Stimulated activated CD8-positive, alpha-beta memory T cell treated with anti-CD3 and anti-CD28 coated beads, Interleukin-7, amount 100 ng/mL, for 4 hours (primary cell): ENCODE measurements at regions not wholly inside any gene's neighbourhood (a gene's known extent, or its start where the extent isn't known, plus 50 kb on each side); places are given as distances from the start of the nearest gene placed in this dataset.

Experiments used
- DNase-seq, 2 donors: peaks; one replicate each; pipeline ENCODE4 v3.0.0-alpha.2; 2020; ENCODE audit warnings: low read depth in 2 of 2

DNA sequence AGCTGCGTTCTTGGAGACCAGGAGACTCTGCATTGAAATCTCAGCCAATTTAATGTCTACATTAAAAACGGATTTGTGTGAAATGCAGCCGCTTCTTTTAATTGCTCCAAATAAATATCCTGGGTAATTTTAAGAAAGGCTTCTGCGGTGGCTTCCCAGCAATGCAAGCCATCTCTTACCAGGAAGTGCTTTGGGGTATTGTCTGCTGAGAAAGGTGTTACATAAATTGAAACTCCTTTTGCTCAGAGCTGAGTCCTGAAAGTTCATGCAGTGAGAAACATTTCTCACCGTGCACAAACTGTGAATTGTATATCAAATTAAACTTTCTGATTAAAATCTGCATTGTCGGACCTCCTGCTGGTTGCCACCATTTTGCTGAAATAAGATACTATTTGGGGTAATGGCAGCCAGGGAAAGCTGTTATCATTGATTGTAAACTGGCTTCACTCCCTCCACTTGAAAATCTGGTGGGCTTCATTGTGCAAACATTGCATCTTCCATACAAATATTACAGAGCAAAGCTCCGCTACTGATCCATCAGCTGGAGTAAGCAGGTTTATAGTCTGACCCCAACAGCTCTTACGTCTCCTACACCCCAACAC is 59.5 kb downstream of the ZIC5 start:
- DNase-seq = no peak

DNA sequence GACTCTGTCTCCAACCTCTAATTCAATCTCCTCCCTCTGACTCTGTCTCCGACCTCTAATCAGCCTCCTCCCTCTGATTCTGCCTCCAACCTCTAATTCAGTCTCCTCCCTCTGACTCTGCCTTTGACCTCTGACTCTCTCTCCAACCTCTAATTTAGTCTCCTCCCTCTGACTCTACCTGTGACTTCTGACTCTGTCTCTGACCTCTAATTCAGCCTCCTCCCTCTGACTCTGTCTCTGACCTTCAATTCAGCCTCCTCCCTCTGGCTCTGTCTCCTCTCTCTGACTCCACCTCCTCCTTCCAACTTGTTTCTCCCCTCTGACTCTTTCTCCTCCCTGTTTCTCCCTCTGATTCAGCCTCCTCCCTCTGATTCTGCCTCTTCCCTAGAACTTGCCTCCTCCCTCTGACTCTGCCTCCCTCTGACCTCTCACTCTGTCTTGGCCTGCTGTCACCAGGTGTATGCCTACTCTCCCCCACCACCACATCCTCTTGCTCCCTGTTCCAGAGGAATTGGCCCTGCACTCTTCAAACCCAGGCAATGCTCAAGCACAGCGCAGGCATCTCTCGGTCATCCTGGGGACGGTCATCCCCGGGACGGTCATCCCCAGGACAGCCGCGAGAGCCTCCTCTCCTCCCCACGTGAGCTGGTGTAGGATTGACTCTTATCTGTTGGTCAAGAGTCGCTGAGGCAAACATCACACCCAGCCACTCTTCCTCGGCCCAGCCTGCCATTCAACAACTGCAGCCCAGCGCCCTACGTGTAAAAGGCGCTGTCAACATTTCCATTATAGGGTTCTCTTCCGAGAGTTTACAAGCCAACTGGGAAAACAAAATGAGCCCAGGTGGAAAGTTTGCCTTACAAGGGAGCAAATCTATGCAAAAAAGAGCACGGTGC is 60.2 kb downstream of the ZIC5 start:
- no peak for DNase-seq

DNA sequence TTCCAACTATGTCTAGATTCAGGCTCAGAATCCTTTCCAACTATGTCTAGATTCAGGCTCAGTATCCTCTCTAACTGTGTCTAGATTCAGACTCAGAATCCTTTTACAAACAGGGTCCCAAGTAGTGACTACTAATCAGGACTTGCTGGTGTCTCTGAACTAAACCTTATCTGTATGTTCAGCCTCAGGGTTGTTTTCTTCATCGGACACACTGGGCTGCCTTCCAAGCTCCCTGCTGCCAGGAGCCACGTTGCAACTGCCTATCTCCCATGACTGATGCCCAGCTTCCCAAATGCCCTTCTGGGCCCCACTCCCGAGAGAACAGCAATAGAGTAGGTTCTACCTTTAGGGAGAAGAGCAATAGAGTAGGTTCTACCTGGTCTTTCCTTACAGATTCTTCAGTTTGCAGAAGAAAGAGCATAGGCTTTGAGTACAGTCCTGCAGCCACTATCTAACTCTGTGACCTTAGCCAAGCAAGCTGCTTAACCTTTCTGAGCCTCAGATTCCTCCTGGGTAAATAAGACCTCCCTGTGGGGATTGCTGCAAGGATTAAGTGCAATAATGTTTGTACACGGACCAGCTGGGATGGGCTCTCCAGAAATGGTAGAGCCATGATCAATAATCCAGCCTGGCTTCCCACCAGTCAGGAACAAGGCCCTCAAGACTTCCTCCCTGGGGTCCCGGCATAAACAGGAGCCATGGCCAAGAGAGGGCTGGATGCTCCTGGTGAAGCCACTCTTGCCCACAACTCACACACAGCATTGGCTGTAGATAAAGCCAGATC is 61.5 kb downstream of the ZIC5 start:
- DNase-seq = no peak

DNA sequence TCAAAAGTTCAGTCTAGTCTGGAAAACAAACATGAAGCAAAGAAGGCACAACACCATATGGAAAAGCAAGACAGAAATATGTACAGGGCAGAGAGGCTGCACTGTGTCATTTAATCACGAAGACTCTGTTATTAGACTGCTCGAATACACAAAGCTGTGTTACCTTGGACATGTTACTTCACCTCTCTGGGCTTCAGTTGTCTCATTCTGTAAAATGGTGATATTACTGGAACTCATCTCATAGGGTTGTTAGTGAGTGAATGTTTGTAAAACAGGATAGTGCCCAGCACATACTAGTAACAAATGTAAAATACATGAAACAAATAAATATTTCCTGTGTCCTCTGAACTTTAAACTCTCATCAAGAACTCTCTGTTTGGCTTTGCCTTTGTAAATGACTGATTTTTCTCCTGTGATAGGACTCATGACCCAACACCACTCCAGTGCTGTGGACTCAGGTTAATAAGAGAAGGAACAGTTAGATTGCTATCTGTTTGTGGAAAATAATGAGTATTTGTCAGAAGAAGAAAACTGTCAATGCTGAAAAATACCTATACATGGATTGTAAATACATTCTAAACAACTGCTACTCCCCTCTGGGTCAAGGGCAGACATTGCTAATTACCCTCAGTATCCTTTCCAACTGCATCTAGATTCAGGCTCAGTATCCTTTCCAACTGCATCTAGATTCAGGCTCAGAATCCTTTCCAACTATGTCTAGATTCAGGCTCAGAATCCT is 62.3 kb downstream of the ZIC5 start:
- DNase-seq = no peak

DNA sequence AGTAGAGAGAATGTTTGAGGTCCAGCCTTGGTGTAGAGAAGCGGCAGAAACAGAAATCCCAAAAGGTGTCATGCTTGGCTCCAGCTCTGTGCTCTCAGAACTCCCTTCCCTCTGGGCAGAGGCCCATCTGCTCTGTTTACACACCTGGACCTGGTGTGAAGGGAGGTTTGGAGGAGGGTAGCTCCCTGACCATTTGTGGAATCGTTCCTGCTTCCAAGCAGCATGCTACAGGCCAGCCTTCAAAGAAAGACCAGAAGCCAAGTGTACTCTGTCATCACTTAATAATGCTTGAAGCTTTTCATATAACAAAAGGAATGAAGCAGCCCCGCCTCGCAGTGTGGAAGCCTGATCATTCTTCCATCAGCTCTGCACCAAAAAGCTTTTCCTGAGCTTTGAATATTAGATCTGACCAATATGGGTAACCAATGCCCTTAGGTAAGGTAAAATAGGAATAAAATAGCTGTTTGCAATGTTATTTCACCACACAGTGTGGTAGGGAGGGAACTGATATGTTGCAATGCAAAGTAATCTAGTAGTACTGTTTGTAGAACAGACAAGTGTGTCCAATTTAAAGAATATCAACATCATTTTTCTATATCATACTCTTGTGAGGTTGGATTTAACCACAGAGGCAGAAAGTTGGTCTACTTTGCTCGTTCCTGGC is 63.3 kb downstream of the ZIC5 start:
- DNase-seq = no peak

DNA sequence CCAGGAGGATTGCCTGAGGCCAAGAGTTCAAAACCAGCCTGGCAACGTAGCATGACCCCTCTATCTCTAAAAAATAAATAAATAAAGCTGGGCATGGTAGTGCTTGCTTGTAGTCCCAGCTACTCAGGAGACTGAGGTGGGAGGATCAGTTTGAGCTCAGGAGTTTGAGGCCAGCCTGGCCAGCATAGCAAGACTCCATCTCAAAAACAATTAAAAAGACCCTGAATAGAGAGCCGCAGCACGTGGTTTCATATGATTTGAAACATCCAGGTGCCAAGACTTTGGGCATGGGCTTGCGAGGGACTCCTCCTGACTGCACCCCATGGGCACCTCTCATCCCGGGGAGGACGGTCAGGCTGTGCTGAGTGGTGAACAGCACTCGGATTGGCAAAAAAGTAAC is 63.9 kb downstream of the ZIC5 start:
- no peak for DNase-seq

DNA sequence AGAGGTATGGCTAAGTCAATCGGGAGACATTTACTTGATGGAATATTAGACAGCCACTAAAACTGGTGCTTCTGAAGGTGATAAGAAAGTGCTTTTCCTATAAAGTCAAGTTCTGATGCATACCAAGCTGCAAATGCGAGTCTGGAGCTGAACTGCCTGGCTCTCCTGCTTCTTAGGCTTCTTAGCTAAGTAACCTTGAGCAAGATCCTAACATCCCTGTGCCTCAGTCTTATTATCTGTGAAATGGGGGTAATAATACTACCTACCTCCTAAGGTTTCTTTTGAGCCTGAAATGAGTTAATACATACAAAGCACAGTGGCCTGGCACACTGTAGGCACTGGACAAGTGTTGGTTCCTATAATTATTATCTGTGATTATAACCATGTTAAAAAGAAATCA is 64.5 kb downstream of the ZIC5 start:
- DNase-seq = no peak

DNA sequence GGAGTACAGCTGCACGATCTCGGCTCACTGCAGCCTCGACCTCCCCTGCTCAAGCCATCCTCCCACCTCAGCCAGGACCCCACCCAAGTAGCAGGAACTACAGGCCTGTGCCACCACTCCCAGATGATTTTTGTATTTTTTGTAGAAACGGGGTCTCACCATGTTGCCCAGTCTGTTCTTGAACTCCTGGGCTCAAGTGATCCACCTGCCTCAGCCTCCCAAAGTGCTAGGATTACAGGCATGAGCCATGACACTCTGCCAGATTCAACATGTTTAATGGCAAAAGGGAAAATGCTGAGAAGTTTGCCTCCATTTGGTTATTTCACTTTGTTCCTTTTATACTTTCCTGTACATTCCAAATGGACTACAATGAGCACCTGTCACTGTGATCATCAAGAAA is 65.8 kb downstream of the ZIC5 start:
- no peak for DNase-seq

DNA sequence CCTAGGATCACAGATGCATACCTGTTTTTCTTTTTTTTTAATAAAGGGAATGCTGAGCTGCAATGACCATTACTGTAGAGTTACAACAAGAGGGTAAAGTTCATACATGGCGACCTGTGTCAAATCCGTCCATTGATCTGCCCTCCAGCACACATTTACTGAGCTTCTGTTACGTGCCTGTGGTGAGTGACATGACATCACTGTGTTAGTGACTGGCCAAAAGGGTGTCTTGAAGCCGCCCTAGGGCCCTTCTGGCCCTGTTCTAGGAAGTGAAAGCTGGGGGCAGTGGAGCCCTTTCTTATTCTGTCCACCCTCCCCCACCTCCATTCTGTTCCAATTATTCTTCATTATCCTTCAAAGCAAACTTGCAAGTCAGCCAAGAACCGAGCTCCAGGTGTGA is 66.3 kb downstream of the ZIC5 start:
- DNase-seq = no peak

DNA sequence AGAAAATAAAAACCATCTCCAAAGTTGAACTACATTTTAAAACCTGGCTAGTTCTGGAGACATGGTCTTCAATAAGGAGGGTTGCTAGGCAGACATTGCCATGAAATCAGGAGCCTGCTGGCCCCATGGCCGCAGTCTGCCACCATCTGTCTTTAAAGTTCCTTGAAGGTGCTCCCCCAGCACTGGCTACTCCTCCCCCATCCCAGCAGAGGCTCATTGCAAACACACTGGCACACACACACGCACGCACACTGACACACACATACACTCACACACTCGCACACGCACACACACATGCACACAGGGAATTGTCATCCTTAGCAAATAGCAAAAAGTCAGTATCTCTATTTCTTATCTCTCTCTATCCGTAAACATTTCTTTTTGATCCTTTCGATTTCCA is 68.4 kb downstream of the ZIC5 start:
- DNase-seq = no peak

DNA sequence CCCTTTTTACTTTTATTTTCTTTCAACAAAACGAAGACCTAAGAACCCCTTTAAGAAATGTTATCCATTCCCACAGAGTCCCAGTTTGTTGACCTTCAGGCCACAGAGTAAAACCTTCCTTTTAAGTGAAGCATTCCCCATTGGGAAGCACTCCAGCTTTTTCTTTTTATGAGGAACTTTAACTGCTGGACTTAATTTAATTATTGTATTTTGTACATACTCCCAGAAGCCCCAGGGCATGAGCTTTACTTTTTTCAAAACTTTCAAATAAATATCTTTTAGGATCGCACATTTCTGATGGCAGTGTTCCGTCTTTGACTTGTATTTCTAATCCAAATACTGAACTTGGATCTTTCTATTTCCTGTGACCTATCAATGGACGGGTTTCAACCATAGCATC is 68.9 kb downstream of the ZIC5 start:
- no peak for DNase-seq

DNA sequence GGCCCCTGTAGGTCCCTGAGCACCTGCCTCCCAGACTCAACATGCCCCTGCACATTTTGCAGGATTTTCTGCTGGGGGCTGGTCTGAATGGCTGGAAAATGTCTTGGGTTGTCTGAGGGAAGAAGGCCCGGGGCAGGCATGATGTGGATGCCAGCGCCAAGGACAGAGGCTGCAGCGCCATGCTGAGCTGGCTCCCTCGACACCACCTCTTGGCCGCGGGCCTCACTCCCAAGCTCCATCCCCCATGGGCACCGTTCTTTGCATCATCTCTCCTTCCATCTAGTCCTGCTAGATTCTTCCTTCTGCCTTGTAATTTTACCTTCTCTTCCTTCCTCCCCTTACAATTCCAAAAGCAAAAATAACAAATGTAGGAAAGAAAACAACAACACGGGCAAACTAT is 70.6 kb downstream of the ZIC5 start:
- DNase-seq = no peak

DNA sequence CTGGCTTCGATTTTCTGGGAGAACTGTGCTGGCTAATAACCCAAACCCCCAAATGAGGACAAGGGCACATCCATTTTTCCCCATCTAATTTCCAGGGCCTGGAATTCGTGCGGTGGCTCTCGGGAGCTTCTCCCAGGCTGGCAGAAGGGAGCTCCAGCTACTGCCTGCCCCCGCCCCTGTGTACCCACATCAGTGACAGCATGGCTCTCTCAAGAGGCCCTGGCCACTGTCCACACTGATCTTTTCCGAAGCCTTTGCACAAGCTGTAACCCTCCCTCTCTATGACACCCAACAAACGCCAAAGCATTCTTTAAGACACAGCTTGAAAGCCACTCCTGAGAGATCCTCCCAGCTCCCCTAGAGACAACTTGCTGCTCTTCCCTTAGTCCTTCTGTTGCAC is 73.1 kb downstream of the ZIC5 start:
- no peak for DNase-seq

DNA sequence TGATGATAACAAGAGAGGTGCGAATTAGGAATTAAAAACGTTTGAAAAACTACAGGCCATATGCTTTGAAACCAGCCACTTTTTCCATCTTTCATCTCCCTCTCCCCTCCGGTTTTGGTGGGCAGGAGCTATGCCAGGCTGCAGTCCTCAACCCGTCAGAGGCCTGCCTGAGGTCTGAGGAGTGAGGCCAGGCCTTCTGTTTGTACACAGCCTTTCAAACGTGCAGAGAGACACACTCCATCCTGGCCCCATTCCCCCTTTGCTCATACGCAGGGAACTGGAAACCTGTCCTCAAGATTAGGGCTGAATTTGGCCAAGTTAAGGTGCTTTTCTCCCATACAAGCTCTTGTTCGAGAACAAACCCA is 74.5 kb downstream of the ZIC5 start:
- no peak for DNase-seq

DNA sequence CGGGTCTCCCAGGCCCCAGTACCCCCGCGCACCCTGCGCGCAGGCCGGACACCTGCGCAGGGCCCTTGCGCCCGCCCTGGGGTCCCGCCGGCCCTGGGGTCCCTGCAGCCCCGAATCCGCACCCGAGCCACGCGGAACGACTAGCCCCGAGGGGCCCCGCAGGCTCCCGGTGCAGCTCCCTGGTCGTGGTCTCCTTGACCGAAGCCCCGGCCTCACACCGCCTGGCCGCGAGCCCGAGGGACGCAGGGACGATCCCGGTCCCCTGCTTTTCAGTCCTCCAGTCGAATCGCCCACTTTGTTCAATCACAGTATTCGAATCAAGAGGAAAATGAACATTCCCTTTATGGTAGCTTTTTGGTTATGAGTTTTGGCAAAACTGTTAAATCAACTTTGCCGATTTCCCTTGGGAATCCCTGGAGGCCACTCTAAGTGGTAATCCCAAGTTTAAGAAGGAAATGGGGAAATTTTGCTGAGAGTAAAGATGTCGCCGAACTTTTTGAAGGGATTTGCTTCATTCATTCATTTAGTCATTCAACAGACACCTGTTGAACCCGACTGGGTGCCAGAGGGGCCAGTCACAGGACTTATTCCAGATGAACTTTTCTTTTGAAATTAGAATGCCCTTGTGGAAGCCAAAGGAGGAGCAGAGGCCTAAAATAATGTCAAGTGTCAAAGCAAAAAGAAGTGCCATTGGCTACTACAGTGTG is 75.0 kb downstream of the ZIC5 start:
- DNase-seq = no peak

DNA sequence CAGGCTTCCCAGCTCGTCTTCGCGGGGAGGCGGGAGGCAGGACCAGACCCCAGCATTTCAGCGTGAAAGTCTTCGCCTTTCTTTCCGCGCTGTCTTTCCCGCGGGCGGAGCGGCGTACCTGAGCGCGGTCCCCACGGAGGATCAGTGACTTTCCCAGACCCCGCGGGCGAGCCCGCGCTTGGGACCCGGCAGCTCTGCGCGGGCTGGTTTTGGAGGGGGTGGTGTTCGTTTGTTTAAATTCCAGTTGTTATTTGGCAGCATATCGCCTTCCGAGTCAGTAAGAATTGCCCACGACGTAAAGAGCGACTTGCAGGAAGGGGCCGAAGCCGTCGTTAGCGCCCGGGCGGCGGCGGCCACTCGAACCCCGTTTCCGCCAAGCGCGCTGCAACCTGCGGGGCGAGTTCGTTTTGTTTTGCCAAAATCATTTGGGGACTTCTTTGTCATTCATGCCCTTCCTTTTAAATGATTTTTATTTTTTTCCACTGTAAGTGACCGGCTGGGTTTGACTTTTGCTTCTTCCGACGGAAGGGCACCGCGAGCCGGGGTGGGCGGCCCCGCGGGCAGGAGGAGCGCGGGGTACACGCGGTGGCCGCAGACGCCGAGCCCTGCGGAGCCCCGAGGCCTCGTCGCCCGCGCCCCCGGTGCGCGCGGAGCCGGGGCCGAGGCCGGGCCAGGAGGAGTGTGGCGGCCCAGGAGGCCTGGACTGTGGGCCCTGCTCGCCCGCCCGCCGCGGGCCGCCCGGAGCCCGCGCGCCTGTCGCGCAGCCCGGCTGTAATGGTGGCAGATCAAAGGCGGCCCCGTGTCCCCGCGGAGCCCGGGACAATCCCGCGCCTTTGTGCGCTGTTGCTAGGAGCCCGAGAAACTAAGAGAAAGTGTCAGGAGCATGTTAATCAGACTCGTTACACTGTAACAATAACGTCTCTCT is 75.9 kb downstream of the ZIC5 start:
- DNase-seq = no peak

DNA sequence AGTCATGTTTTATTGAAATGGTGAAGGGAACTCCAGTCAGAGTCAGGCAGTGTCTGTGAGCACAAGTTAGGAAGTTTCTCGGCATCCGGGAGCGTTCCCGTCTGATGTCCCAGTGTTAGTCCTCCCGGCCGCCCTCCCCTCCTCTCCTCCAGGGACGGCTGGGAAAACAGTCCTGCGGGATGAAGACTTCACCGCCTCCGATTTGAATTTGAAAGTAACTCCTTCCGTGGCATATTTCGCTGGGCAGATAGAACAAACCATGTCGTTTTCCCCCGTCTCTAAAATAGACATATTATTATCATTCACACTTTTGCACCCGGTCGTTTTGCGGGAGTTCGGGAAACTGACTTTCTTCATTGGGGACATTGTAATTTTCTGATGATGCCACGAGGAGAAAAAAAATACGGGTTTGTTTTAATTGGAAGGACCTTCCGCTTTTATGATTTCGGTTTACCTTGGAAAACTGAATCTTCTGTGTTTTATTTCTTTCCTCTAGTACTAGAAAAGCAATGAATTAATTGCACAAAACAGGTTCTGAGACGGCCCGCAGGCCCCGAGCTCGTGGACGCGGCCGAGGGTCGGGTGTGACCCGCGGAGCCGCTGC is 76.6 kb downstream of the ZIC5 start:
- DNase-seq = no peak

DNA sequence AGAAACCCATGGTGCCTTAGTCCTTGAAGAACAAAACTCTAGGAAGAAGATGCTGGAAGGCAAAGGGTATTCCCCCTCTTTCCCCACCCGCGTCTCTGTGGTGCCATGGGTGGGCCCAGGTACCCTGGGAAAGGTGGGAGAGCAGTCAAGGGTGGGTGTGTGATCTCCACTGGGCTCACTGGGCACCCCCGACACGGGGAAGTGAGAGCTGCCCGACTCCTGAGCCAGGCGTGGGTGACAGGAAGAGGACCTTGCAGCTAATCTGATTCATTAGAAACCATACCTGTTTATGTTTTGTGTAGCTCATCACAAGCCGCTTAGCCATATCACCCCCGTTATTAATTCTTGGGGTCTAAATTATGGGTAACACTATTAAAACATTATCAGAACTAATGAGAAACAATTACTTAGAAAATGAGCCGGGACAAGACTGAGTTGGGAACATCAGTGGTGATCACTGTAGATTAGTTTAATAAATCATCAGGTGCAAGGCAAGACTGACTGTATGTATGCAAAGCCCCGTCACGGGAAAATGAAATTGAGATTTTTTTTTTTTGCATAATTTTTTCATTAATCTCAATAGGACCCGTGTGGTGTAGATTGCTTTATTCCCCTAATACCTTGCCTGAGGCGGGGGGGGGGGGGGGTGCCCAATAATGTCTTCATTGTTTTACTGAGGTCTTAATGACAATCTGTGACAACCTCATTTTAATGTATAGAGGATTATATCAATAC is 77.3 kb downstream of the ZIC5 start:
- DNase-seq = no peak

DNA sequence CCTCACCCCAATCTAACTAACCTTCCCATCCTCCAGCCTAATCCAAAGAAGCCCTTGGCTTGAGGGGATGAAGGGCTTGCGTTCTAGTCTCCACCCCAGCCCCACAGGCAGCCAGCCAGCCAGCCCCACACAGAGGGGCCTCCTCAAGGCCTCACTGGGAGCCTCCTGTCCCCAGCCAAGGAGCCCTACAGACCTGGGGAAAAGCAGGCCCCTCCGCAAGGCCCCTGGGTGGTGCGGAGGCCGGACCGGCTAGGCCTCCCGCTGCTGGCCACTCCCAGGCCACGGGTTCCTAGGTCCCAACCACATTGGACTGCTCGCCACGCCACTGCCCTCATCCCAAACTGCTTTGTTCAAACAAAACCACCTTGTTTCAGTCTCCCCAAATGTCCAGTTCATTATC is 78.0 kb downstream of the ZIC5 start:
- DNase-seq = no peak
